ENCODE measurements at regions not wholly inside any gene's neighbourhood (a gene's known extent, or its start where the extent isn't known, plus 50 kb on each side); places are given as distances from the start of the nearest gene placed in this dataset.

- H3K4me1 ChIP-seq, result no peaks in the 10 kb centered on the region
- no peaks in the 10 kb centered on the region for H3K36me3 ChIP-seq (ENCODE audit: low read depth, missing control alignments)
- H3K27ac ChIP-seq, result no peak overlapping the region
- TF ChIP-seq, protein P1, sequence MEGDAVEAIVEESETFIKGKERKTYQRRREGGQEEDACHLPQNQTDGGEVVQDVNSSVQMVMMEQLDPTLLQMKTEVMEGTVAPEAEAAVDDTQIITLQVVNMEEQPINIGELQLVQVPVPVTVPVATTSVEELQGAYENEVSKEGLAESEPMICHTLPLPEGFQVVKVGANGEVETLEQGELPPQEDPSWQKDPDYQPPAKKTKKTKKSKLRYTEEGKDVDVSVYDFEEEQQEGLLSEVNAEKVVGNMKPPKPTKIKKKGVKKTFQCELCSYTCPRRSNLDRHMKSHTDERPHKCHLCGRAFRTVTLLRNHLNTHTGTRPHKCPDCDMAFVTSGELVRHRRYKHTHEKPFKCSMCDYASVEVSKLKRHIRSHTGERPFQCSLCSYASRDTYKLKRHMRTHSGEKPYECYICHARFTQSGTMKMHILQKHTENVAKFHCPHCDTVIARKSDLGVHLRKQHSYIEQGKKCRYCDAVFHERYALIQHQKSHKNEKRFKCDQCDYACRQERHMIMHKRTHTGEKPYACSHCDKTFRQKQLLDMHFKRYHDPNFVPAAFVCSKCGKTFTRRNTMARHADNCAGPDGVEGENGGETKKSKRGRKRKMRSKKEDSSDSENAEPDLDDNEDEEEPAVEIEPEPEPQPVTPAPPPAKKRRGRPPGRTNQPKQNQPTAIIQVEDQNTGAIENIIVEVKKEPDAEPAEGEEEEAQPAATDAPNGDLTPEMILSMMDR (IDR thresholded peaks at IDR 0.05), result no peak
- TF ChIP-seq POLR2A (IDR thresholded peaks at IDR 0.05), result no peak
- H3K27me3 ChIP-seq, result no peaks in the 10 kb centered on the region
- intact Hi-C loops (cut with DNase I; ENCODE audit: low total_unique reads), result no loop called here
- H3K9me3 ChIP-seq, result no peaks in the 10 kb centered on the region
- DNase-seq, result no peak
- 80 to 83% methylated on average over 6 of the region's 6 CpGs for WGBS, 2 donors
- H3K4me3 ChIP-seq, result no peak overlapping the region
Observed at GRCh38 chr1:106659490-106660244, 396.8 kb upstream of the PRMT6 start.

GRCh38 chr1:106675558-106675957 is 380.9 kb upstream of the PRMT6 start:
- WGBS, 2 donors, result 70 to 78% methylated on average over 1 of the region's 1 CpG
- Histone ChIP-seq H3K36me3 (ENCODE audit: low read depth, missing control alignments) (no peaks in the 10 kb centered on the region), H3K27ac (no peak overlapping the region), H3K4me1 (no peaks in the 10 kb centered on the region), H3K4me3 (no peak overlapping the region), H3K9me3 (no peaks in the 10 kb centered on the region), H3K27me3 (no peaks in the 10 kb centered on the region)
- intact Hi-C loops (cut with DNase I; ENCODE audit: low total_unique reads), result no loop called here
- no peak for DNase-seq
- TF ChIP-seq POLR2A (IDR thresholded peaks at IDR 0.05), result no peak
- TF ChIP-seq, protein P1 (IDR thresholded peaks at IDR 0.05), result no peak

GRCh38 chr1:106676021-106676420 is 380.5 kb upstream of the PRMT6 start:
- H3K9me3 ChIP-seq, result no peaks in the 10 kb centered on the region
- 44 to 47% methylated on average over 2 of the region's 2 CpGs for WGBS, 2 donors
- DNase-seq, result no peak
- H3K4me3 ChIP-seq, result no peak overlapping the region
- no peak for TF ChIP-seq POLR2A (IDR thresholded peaks at IDR 0.05)
- TF ChIP-seq, protein P1 (IDR thresholded peaks at IDR 0.05), result no peak
- intact Hi-C loops (cut with DNase I; ENCODE audit: low total_unique reads), result no loop called here
- no peak overlapping the region for H3K27ac ChIP-seq
- H3K4me1 ChIP-seq, result no peaks in the 10 kb centered on the region
- no peaks in the 10 kb centered on the region for H3K36me3 ChIP-seq (ENCODE audit: low read depth, missing control alignments)
- H3K27me3 ChIP-seq, result no peaks in the 10 kb centered on the region

- no peak overlapping the region for H3K4me3 ChIP-seq
- H3K27me3 ChIP-seq, result no peaks in the 10 kb centered on the region
- WGBS, 2 donors, result 87 to 91% methylated on average over 3 of the region's 3 CpGs
- no peaks in the 10 kb centered on the region for H3K4me1 ChIP-seq
- no peak overlapping the region for H3K27ac ChIP-seq
- no peaks in the 10 kb centered on the region for H3K36me3 ChIP-seq (ENCODE audit: low read depth, missing control alignments)
- no peak for DNase-seq
- H3K9me3 ChIP-seq, result no peaks in the 10 kb centered on the region
- intact Hi-C loops (cut with DNase I; ENCODE audit: low total_unique reads), result no loop called here
- TF ChIP-seq, protein P1 (IDR thresholded peaks at IDR 0.05), result no peak
- TF ChIP-seq POLR2A (IDR thresholded peaks at IDR 0.05), result no peak
Observed at GRCh38 chr1:106677181-106677580, 379.3 kb upstream of the PRMT6 start.

DNA sequence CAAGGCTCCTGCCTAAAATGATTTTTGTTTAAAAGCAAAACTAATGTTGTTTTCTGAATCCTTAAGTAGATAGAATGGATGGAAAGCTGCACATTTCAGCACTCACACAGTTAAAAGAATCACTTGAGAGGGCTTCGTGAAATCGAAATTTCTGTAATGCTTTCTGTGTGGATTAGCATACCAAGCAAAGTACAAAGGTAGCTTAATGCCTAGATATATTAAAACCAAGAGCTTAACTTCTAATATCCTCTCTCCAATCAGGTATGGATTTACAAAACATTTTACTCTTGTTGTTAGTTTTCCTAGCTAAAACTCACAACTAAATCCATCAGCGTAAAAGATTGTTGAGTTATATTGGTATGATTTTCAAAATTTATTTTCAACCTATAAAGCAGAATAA is 378.8 kb upstream of the PRMT6 start:
- no peak overlapping the region for H3K27ac ChIP-seq
- H3K27me3 ChIP-seq, result no peaks in the 10 kb centered on the region
- intact Hi-C loops (cut with DNase I; ENCODE audit: low total_unique reads), result no loop called here
- TF ChIP-seq, protein P1 (IDR thresholded peaks at IDR 0.05), result no peak
- TF ChIP-seq POLR2A (IDR thresholded peaks at IDR 0.05), result no peak
- H3K4me1 ChIP-seq, result no peaks in the 10 kb centered on the region
- no peaks in the 10 kb centered on the region for H3K9me3 ChIP-seq
- WGBS, 2 donors, result 49 to 57% methylated on average over 3 of the region's 3 CpGs
- H3K4me3 ChIP-seq, result no peak overlapping the region
- DNase-seq, result no peak
- no peaks in the 10 kb centered on the region for H3K36me3 ChIP-seq (ENCODE audit: low read depth, missing control alignments)

Measured in testis (tissue), 2 donors.